Brain pericyte (primary cell): ENCODE measurements at regions not wholly inside any gene's neighbourhood (a gene's known extent, or its start where the extent isn't known, plus 50 kb on each side); places are given as distances from the start of the nearest gene placed in this dataset.

Experiments used
- DNase-seq: peaks from one replicate; pipeline ENCODE4 v3.0.0-alpha.2; 2012; ENCODE audit warnings: low read depth, low spot score

DNA sequence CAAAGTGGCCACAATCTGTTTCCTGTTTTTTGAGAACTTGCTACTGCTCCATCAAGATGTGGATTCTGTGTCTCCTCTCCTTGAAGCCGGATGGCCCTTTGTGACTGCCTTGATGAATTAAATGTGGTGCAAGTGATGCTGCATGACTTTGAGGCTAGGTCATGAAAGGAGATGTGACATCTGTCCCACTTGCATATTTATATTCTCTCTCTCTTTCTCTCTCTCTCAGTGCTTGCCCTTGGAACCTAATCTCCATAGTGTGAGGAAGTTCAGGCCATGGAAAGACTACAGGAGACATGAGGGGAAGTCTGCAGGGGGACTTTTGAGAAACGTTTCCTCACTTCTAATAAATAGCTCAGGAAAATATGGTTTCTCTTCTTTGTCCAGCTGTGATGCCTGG is 50.0 kb upstream of the ADPGK start:
- DNase-seq, result no peak
